ENCODE measurements at regions not wholly inside any gene's neighbourhood (a gene's known extent, or its start where the extent isn't known, plus 50 kb on each side); places are given as distances from the start of the nearest gene placed in this dataset.

- BruUV-seq (replicated peaks) = no TSS peak
- POLR2A ChIA-PET = interaction anchor here (1.3 kb wide), 1 partner anchor 10 kb away, joined by 3 read pairs; no protein-coding TSS in a partner anchor
- CTCF ChIA-PET (ENCODE audit: unreplicated experiment) = no interaction called here
Measured at GRCh38 chr5:128681764-128682592, 143.9 kb upstream of the FBN2 start.

DNA sequence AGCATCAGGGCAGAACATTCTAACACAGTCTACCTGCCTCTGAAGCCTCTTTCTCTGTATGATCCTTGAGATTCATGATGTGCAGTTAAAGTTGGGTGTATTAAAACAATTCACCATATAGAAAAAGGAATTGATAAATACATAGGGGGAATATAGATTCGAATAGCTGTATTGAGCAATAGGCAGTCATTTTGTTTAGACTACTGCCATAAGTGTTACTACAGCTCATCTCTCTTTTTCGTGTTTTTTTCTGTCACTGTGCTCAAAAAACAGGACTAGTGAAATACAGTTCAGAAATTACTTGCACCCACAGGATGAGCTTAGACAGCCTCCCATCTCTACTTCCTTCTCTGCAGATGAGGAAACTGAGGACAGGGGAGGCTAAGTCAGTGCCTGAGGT is 144.6 kb upstream of the FBN2 start:
- Histone ChIP-seq H3K4me2 (ENCODE audit: low read length) (no peak overlapping the region), H3K79me2 (ENCODE audit: insufficient read depth, low read depth, low read length) (no peaks in the 10 kb centered on the region), H3K27ac (ENCODE audit: low read depth, low read length, poor library complexity, severe bottlenecking) (no peak overlapping the region), H2AFZ (ENCODE audit: low read length) (no peak overlapping the region), H4K20me1 (ENCODE audit: insufficient read depth, low read length) (no peaks in the 10 kb centered on the region), H3K9me2 (ENCODE audit: insufficient read depth, low read length) (no peaks in the 10 kb centered on the region), H3K4me1 (ENCODE audit: insufficient read depth, low read length, poor library complexity, severe bottlenecking) (no peaks in the 10 kb centered on the region), H3K4me3 (ENCODE audit: low read depth, low read length, poor library complexity, severe bottlenecking) (no peak overlapping the region), H3K36me3 (ENCODE audit: insufficient read depth, low read length) (no peaks in the 10 kb centered on the region), H3K9me3 (ENCODE audit: low read length) (no peaks in the 10 kb centered on the region)
- ChIA-PET POLR2A (interaction anchor here (0.6 kb wide), 1 partner anchor 16 kb away, joined by 3 read pairs; no protein-coding TSS in a partner anchor), CTCF (ENCODE audit: unreplicated experiment) (no interaction called here)
- no TSS peak for BruUV-seq (replicated peaks)
- DNase-seq (ENCODE audit: low spot score) = no peak
- intact Hi-C loops (cut with micrococcal nuclease; ENCODE audit: unreplicated experiment) = no loop called here
- no peak for TF ChIP-seq EZH2phosphoT487 (IDR thresholded peaks at IDR 0.05; ENCODE audit: borderline replicate concordance, low read depth, low read length)
- no peak for TF ChIP-seq CTCF (conservative IDR thresholded peaks at IDR 0.05; ENCODE audit: low read length)

More at GRCh38 chr5:128681764-128682592, 143.9 kb upstream of the FBN2 start:
- DNase-seq (ENCODE audit: low spot score) = no peak
- H3K4me2 ChIP-seq (ENCODE audit: low read length) = no peak overlapping the region
- H3K36me3 ChIP-seq (ENCODE audit: insufficient read depth, low read length) = no peaks in the 10 kb centered on the region
- no peak overlapping the region for H3K4me3 ChIP-seq (ENCODE audit: low read depth, low read length, poor library complexity, severe bottlenecking)
- no peaks in the 10 kb centered on the region for H4K20me1 ChIP-seq (ENCODE audit: insufficient read depth, low read length)
- H3K9me3 ChIP-seq (ENCODE audit: low read length) = no peaks in the 10 kb centered on the region
- H2AFZ ChIP-seq (ENCODE audit: low read length) = no peak overlapping the region
- H3K9me2 ChIP-seq (ENCODE audit: insufficient read depth, low read length) = no peaks in the 10 kb centered on the region
- H3K79me2 ChIP-seq (ENCODE audit: insufficient read depth, low read depth, low read length) = no peaks in the 10 kb centered on the region
- H3K27ac ChIP-seq (ENCODE audit: low read depth, low read length, poor library complexity, severe bottlenecking) = no peak overlapping the region
- intact Hi-C loops (cut with micrococcal nuclease; ENCODE audit: unreplicated experiment) = no loop called here
- TF ChIP-seq CTCF (conservative IDR thresholded peaks at IDR 0.05; ENCODE audit: low read length) (no peak), EZH2phosphoT487 (IDR thresholded peaks at IDR 0.05; ENCODE audit: borderline replicate concordance, low read depth, low read length) (no peak)
- no peaks in the 10 kb centered on the region for H3K4me1 ChIP-seq (ENCODE audit: insufficient read depth, low read length, poor library complexity, severe bottlenecking)

- Histone ChIP-seq H3K9me2 (ENCODE audit: insufficient read depth, low read length) (no peaks in the 10 kb centered on the region), H3K79me2 (ENCODE audit: insufficient read depth, low read depth, low read length) (no peaks in the 10 kb centered on the region), H2AFZ (ENCODE audit: low read length) (no peak overlapping the region), H3K4me1 (ENCODE audit: insufficient read depth, low read length, poor library complexity, severe bottlenecking) (no peaks in the 10 kb centered on the region), H3K9me3 (ENCODE audit: low read length) (no peaks in the 10 kb centered on the region), H4K20me1 (ENCODE audit: insufficient read depth, low read length) (no peaks in the 10 kb centered on the region), H3K27ac (ENCODE audit: low read depth, low read length, poor library complexity, severe bottlenecking) (no peak overlapping the region), H3K36me3 (ENCODE audit: insufficient read depth, low read length) (no peaks in the 10 kb centered on the region), H3K4me2 (ENCODE audit: low read length) (no peak overlapping the region), H3K4me3 (ENCODE audit: low read depth, low read length, poor library complexity, severe bottlenecking) (no peak overlapping the region)
- BruUV-seq (replicated peaks) = no TSS peak
- CTCF ChIA-PET (ENCODE audit: unreplicated experiment) = no interaction called here
- TF ChIP-seq EZH2phosphoT487 (IDR thresholded peaks at IDR 0.05; ENCODE audit: borderline replicate concordance, low read depth, low read length) = no peak
- TF ChIP-seq CTCF (conservative IDR thresholded peaks at IDR 0.05; ENCODE audit: low read length) = no peak
- no peak for DNase-seq (ENCODE audit: low spot score)
- POLR2A ChIA-PET = no interaction called here
- intact Hi-C loops (cut with micrococcal nuclease; ENCODE audit: unreplicated experiment) = no loop called here
Measured at GRCh38 chr5:128684961-128685360, 146.9 kb upstream of the FBN2 start.
